ENCODE measurements at regions not wholly inside any gene's neighbourhood (a gene's known extent, or its start where the extent isn't known, plus 50 kb on each side); places are given as distances from the start of the nearest gene placed in this dataset.
"Not testable (repeated sequence)": the region's sequence is repeated elsewhere in the genome, so short reads cannot be mapped to it uniquely, and the experiment has no call there.

DNA sequence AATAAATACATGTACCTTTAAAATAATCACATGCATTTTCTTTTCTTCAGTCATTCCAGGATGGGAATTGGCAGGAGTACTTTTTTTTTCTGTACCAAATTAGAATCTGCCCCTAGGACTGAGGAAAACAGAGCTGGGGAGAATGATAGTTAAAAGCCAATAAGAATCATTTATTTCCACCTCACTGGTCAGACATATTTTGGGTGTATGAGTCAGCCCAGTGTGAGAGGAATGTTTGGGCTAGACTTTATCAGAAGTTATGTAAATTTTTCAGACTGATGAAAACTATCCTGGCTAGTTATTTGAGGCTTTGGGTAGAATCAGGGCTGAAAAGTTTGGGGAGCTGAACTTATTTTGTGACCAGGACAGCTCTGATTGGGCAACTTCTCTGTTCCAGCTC lies 303.1 kb upstream of the NPSR1 start:
- H3K4me3 ChIP-seq (ENCODE audit: low read depth, low read length), result no peak overlapping the region
- TF ChIP-seq, protein P1, sequence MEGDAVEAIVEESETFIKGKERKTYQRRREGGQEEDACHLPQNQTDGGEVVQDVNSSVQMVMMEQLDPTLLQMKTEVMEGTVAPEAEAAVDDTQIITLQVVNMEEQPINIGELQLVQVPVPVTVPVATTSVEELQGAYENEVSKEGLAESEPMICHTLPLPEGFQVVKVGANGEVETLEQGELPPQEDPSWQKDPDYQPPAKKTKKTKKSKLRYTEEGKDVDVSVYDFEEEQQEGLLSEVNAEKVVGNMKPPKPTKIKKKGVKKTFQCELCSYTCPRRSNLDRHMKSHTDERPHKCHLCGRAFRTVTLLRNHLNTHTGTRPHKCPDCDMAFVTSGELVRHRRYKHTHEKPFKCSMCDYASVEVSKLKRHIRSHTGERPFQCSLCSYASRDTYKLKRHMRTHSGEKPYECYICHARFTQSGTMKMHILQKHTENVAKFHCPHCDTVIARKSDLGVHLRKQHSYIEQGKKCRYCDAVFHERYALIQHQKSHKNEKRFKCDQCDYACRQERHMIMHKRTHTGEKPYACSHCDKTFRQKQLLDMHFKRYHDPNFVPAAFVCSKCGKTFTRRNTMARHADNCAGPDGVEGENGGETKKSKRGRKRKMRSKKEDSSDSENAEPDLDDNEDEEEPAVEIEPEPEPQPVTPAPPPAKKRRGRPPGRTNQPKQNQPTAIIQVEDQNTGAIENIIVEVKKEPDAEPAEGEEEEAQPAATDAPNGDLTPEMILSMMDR (IDR thresholded peaks at IDR 0.05; ENCODE audit: borderline replicate concordance, insufficient read depth, low read depth, low read length), result no peak

DNA sequence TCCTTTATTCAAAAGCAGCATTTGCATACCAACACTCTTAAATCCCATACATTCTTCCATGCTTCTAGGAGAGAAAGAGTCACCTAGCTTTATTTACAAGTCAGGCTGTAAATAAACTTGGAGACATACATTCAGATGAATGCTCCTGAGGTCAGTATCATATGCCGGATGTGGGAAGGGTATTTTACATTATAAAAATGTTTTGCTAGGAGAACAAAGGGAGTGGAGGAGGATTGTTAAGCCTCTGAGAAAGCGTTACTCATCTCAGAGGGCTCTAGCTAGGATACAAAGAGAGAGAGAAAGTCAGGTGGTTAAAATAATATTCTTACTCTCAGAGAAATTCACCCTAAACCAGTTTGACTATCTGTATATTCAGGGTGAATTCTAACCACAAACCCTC lies 300.9 kb upstream of the NPSR1 start:
- H3K4me3 ChIP-seq (ENCODE audit: low read depth, low read length), result no peak overlapping the region
- TF ChIP-seq, protein P1 (IDR thresholded peaks at IDR 0.05; ENCODE audit: borderline replicate concordance, insufficient read depth, low read depth, low read length), result no peak

DNA sequence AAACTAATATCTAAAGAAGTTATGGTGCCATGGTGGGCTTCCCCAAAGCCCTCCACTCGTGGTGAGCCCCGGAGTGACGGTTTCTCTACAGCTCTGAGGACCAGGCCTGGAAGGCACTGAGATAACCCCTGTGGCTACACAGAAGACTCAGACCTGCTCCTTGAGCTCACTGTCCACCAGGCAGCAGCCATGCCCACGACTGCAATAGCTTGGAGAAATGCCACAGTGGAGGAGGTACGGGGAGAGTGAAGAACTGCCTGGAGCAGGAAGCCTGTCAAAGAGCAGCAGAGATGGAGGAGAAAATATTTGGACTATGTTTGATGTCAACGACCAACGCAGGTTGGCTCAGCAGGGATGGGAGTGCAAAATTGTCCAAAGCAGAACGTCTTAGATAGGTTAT lies 300.1 kb upstream of the NPSR1 start:
- TF ChIP-seq, protein P1 (IDR thresholded peaks at IDR 0.05; ENCODE audit: borderline replicate concordance, insufficient read depth, low read depth, low read length), result no peak
- H3K4me3 ChIP-seq (ENCODE audit: low read depth, low read length), result no peak overlapping the region

DNA sequence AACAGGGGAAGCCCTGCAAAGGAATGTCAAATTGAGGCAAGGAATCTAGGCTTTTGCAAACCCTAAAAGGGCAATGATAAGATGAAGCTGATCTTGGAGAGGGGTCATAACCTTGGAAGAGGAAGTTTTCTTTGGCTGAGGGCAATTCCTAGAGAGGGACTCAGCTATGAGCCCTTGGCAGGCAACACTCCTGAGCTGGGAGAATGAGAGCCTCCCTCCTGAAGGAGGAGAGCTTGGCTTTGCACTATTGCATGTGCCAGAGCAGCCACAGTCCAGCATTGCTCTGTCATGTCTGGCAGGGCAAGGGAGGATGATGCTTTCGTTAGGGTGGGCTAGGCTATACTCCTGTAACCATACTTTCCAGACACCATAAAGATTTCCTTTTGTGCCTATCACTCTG lies 299.4 kb upstream of the NPSR1 start:
- not testable (repeated sequence) for H3K4me3 ChIP-seq (ENCODE audit: low read depth, low read length)

DNA sequence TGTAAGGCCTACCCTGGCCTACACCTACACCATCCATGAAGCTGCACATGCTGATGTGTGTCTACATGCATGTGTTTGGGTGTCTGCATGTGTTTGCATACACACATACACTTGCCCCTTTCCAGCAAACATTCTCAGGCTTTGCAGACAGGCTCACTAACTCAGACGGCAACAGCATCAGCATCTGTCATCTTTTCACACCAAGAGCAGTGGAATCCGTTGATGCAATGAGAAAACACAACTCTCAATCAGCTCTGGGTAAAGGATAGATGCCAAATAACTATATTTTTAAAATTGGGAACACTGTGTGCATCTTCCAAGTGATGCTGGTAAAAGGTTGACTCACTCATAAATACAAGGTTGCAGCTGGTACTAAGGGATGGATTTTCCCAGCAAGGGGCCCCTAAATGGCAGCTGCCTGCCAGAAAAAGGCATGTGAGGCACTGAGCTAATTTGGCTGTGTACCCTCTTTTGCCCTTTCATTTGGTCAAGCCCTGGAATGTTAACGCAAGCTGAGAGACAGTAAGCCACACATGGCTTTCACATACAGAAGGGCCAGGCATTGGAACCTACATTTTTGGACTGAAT lies 296.3 kb upstream of the NPSR1 start:
- no peak overlapping the region for H3K4me3 ChIP-seq (ENCODE audit: low read depth, low read length)
- TF ChIP-seq, protein P1 (IDR thresholded peaks at IDR 0.05; ENCODE audit: borderline replicate concordance, insufficient read depth, low read depth, low read length), result no peak

DNA sequence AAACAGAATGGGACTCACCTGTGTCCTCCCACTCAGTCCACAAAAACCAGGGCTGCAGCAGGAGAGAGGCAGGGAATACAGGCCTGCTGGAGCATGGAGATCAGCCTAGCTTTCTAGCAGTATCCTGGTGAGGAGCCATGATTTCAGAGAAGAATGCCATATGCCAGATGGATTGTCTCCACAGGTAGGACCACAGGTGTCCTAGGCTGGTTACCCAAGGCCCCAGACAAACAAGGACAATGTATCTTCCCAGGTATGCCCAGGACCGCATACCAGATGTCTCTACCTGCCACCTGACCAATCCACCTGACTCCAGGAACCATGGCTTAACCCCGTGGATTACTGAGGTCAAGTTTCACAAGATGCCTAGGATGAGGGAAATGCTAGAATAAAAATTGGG lies 295.4 kb upstream of the NPSR1 start:
- TF ChIP-seq, protein P1 (IDR thresholded peaks at IDR 0.05; ENCODE audit: borderline replicate concordance, insufficient read depth, low read depth, low read length), result no peak
- no peak overlapping the region for H3K4me3 ChIP-seq (ENCODE audit: low read depth, low read length)

DNA sequence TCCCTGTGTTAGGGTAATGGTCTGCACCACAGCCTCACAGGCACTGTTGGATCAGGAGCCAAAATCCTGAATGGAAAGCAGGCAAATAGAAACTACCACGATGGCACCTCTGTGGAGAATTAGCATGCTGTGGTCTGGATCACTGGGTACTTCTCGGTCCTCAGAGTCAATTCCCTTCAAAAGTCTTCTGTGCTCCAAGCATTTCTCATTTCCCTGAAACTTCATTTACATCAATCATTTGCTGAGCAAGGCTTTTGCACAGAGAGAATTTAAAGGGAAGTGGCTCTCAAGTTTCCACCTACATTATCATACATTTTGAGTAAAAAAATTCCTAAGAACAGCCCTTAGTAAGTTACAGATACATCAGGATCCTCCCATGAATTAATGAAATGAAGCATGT lies 293.9 kb upstream of the NPSR1 start:
- no peak overlapping the region for H3K4me3 ChIP-seq (ENCODE audit: low read depth, low read length)
- TF ChIP-seq, protein P1 (IDR thresholded peaks at IDR 0.05; ENCODE audit: borderline replicate concordance, insufficient read depth, low read depth, low read length), result no peak

DNA sequence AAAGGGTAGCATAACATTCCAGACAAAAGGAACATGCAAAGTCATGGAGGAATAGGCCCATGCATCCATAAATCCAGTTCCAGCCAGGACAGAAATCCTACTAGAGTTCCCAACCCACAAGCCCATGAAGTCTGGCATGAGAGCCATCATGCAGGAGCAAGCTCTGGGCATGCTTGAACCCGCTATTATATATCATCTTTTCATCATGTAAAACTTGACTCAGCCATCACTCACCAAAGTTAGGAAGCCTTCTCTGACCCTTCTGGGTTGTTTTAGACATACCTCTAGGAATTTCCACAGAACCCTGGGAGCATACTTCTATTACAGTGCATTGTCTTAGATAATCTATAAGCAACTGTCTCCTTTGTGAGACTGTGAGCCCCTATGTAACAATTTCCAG lies 293.0 kb upstream of the NPSR1 start:
- TF ChIP-seq, protein P1 (IDR thresholded peaks at IDR 0.05; ENCODE audit: borderline replicate concordance, insufficient read depth, low read depth, low read length), result no peak
- no peak overlapping the region for H3K4me3 ChIP-seq (ENCODE audit: low read depth, low read length)
